ENCODE measurements at regions not wholly inside any gene's neighbourhood (a gene's known extent, or its start where the extent isn't known, plus 50 kb on each side); places are given as distances from the start of the nearest gene placed in this dataset.

DNA sequence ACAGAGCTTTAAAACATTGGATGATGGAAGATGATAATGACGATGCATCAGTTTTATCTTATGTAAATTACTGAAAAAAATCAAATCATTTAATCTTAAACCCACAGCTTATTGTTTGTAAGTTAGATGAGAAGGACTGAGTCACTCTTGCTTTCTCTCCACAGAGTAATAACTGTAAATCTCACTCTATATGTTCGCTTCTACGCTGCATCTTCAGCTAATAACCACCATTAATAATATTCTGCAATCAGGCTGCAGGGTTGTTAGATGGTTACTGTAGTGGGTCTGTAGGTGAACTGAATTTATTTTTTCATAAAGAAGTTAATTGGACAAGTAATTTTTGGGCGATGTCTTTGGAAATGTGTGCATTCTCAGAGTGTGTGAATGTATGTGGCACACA lies 260.0 kb downstream of the FAT3 start:
- Mint-ChIP-seq H3K36me3 (no peaks in the 10 kb centered on the region), H3K27ac (no peak overlapping the region), H3K27me3 (no peaks in the 10 kb centered on the region), H3K9me3 (no peaks in the 10 kb centered on the region), H3K4me1 (no peaks in the 10 kb centered on the region), H3K4me3 (no peak overlapping the region)
- no peak for DNase-seq

DNA sequence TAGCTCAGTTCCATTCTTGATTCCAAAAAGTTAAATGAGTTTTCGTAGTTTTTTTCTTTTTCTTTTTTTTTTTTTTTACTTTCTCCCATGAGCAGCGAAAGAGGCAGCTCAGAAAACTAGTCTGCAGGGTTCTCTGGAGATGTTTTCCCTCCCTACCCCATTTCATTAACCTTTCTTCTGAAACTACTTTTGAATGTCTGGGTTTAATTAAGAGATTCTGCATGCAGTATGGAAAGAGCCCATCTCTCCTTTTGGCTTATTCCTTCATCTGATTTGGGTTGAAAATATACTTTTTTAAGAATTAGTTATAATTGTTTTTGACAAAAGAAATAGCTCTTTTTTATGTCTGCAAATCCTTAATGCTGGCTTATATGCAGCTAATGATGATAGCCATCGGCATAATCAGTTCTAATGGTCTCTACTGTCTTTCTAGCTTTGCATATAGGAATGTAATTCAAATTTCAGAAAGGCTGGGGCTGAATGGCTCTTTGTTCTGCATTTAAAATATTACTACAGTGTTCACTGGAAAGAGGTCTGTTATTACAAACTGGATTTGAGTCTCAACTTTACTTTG lies 265.3 kb downstream of the FAT3 start:
- Mint-ChIP-seq H3K36me3 (no peaks in the 10 kb centered on the region), H3K27ac (no peak overlapping the region), H3K4me3 (no peak overlapping the region), H3K4me1 (no peaks in the 10 kb centered on the region), H3K9me3 (no peaks in the 10 kb centered on the region), H3K27me3 (no peaks in the 10 kb centered on the region)
- DNase-seq: no peak

DNA sequence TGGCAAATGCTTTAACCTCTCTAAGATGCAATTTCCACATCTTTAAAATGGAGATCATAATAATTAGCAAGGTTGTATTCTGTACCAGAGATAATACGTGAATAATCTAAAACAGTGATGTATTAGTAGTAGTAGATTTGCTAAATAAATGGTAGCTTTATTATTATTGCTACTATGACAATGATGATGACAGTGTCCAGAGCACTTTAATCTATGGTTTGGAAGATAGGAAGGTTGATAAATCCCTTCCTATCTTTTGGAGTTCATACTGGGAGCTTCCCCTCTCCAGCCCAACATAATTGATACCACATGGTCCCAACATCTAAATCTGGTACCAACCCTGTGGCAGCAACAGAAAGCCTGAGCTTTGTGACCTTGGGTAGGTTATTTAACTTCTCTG lies 267.8 kb downstream of the FAT3 start:
- no peak overlapping the region for H3K4me3 Mint-ChIP-seq
- no peak overlapping the region for H3K27ac Mint-ChIP-seq
- DNase-seq: no peak
- H3K36me3 Mint-ChIP-seq: no peaks in the 10 kb centered on the region
- H3K9me3 Mint-ChIP-seq: no peaks in the 10 kb centered on the region
- no peaks in the 10 kb centered on the region for H3K27me3 Mint-ChIP-seq
- H3K4me1 Mint-ChIP-seq: no peaks in the 10 kb centered on the region

DNA sequence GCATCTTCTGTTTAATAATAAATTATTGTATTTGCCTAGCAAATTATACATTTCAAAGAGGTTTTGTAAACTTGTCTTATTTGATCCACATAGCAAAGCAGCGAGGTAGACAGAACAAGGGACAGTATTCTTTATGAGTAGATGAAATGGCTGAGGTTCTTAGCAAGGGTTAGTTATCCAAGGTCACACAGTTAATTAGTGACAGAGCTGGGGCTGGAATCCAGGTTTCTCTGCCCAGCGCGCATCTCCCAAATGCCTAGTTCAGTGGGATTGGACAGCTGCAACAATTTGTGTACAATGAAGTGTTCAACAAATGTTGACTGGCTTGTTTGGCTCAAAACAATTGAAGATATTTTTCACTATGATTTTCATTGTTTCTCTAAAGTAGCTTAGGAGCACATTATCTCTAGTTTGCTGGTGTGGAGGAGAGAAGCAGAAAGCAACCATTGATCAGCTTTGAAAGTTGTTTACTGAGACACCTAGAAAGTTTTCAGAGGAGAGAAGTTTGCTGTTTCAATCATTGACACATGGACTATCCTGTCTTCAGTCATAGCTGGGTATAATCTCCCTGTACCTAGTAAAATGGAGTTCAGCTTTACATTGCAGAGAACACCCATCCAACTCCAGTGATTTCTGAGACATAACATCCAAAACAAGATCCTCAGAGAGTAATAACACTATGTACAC lies 270.6 kb downstream of the FAT3 start:
- DNase-seq: no peak
- H3K27ac Mint-ChIP-seq: no peak overlapping the region
- no peaks in the 10 kb centered on the region for H3K27me3 Mint-ChIP-seq
- H3K4me3 Mint-ChIP-seq: no peak overlapping the region
- no peaks in the 10 kb centered on the region for H3K9me3 Mint-ChIP-seq
- H3K36me3 Mint-ChIP-seq: no peaks in the 10 kb centered on the region
- H3K4me1 Mint-ChIP-seq: no peaks in the 10 kb centered on the region

DNA sequence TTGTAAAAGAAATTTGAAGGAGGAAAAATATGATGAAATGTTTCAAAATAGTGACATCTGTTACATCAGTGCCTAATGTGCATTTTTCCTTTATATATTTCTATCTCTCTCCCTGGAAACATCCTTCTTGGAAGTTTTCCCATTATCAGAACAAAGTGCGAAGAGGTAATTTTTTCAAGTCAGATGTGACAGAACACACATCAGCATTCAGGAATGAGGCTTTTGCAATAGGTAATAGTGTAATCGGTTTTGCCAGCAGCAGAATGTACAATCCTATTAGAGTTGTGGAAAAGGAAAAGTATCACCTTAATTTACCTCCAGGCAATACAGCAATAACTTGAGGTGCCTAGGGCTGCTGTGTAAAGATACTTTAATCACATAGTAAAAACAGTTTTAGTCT lies 275.8 kb downstream of the FAT3 start:
- Mint-ChIP-seq H3K27me3 (no peaks in the 10 kb centered on the region), H3K36me3 (no peaks in the 10 kb centered on the region), H3K27ac (no peak overlapping the region), H3K4me3 (no peak overlapping the region), H3K4me1 (no peaks in the 10 kb centered on the region), H3K9me3 (no peaks in the 10 kb centered on the region)
- DNase-seq: no peak

DNA sequence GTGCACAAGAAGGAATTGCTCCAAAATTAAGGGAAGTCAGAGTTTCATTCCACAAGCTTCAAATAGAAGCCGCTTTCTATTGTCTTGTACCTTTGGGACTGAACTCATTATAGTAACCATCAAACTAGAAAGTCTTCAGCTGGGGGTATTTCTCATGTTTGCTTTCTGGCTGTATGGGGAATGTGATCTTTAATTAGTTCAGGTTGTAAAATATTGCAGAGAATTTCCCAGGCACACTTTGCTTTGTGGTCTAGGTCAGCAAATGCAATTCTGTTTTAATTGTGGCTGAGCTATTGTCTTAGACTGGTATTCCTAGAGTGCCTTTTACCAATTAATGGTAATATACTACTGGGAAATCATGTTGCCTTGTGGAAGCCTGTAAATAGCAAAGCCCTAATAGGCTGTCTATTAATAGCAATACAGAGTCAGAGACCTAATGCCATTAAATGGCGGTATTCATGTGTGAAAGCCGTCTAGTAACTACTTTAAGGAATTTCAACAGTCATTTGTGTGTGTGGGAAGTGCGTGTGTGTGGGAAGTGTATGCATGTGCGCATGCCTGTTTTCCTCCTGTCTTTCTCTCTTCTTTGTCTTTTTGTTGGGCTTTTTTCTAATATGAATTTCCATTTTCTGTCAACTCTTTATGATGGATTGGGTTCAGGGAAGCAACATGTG lies 276.6 kb downstream of the FAT3 start:
- H3K4me1 Mint-ChIP-seq: no peaks in the 10 kb centered on the region
- no peak for DNase-seq
- no peaks in the 10 kb centered on the region for H3K27me3 Mint-ChIP-seq
- H3K27ac Mint-ChIP-seq: no peak overlapping the region
- no peaks in the 10 kb centered on the region for H3K9me3 Mint-ChIP-seq
- H3K4me3 Mint-ChIP-seq: no peak overlapping the region
- no peaks in the 10 kb centered on the region for H3K36me3 Mint-ChIP-seq

DNA sequence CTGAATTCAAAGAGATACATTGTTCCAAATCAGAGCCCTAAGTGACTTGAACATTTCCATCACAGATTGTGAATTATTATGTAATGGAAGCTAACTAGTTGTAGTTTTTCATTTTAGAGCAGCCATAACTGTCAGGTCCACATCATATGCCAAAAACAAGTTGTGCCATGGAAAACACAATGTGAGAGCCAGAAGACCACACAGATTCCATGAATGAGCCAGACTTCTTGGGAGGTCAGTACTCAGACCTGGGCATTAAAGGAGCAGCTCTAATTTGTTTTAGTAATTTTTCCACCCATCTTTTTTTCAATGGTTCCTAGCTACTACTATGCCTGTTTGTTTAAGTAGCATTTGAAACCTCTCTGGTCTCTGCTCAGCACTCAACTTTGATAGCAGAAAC lies 279.4 kb downstream of the FAT3 start:
- no peaks in the 10 kb centered on the region for H3K4me1 Mint-ChIP-seq
- H3K27me3 Mint-ChIP-seq: no peaks in the 10 kb centered on the region
- no peak for DNase-seq
- H3K9me3 Mint-ChIP-seq: no peaks in the 10 kb centered on the region
- no peak overlapping the region for H3K4me3 Mint-ChIP-seq
- H3K27ac Mint-ChIP-seq: no peak overlapping the region
- no peaks in the 10 kb centered on the region for H3K36me3 Mint-ChIP-seq

DNA sequence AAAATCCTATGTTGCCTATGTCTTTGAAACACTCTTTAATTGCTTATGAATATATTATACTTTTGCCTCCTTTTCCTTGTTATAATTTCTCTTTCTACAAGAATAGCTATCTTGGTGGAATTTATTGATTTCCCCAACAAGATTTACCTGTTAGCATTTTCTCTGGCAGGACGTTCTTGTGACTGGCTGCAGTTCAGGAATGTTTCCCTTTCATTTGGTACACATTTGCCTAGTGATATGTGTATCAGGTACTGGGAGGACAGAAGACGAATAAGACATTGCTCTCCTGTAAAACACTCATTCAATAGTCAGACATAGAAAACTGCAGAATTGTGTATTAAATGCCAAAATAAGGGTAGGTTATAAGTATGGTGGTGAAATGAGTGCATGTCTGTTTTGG lies 279.9 kb downstream of the FAT3 start:
- no peak overlapping the region for H3K27ac Mint-ChIP-seq
- H3K36me3 Mint-ChIP-seq: no peaks in the 10 kb centered on the region
- H3K27me3 Mint-ChIP-seq: no peaks in the 10 kb centered on the region
- no peak for DNase-seq
- H3K4me3 Mint-ChIP-seq: no peak overlapping the region
- H3K9me3 Mint-ChIP-seq: no peaks in the 10 kb centered on the region
- no peaks in the 10 kb centered on the region for H3K4me1 Mint-ChIP-seq

DNA sequence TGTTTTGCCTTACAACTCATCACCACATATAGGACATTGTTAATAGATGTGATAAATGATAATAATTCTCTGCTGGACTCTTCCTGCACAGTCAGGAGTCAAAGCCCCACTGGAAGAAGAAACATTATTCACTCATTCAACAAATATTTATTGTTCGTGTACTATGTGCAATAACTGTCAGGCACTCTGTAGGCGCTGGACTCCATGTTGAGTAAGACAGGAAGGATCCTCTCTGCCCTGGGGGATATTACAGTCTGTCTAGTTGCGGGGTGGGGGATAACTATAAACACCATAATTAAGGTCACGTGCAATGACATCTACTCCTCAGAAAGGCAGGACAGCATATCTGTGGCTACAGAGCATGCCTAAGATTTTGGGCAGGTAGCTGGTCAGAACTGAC lies 281.1 kb downstream of the FAT3 start:
- no peak for DNase-seq
- Mint-ChIP-seq H3K27ac (no peak overlapping the region), H3K4me1 (no peaks in the 10 kb centered on the region), H3K36me3 (no peaks in the 10 kb centered on the region), H3K27me3 (no peaks in the 10 kb centered on the region), H3K9me3 (no peaks in the 10 kb centered on the region), H3K4me3 (no peak overlapping the region)

DNA sequence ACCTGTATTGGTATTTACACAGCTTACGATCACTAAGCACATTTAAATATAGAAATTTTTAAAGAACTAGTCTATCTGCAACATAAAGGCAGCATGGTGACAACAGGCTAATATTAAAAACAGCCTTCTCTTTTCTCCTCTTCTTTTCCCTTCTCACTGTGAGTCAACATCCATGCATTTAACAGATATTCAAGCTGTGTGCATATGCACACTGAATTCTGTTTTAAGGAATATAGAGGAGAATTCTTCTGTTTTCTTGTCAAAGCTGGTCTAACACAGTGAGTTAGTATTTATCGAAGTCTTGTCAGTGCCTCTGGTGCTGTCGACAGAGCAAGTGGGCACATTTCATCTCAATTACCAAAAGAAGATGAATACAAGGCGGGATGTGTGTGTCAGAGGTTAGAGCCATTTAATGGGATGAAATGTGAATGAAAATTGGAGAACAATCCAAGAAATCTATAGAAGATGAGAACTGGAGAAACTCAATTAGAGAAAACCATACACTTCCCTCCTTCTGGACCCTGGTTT lies 282.3 kb downstream of the FAT3 start:
- no peak for DNase-seq
- Mint-ChIP-seq H3K4me3 (no peak overlapping the region), H3K27me3 (no peaks in the 10 kb centered on the region), H3K9me3 (no peaks in the 10 kb centered on the region), H3K4me1 (no peaks in the 10 kb centered on the region), H3K36me3 (no peaks in the 10 kb centered on the region), H3K27ac (no peak overlapping the region)

DNA sequence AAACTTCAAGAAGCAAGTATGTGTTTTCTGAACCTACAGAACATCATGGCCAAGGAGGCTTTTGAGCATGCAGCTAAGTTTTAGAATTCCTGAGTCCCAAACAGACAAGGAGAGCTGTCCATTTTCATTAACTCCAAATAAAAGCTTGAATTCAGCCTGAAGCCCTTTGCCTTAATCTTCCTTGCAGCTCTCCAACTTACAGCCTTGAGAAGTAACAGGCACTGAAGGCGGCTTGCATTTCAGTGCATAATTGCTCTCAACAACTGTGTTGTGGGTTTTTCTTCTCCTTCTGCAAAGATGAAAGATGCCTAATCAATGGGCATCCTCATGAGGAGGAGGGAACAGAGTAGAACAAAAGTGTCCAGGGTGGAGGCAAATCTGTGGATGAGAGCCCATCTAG lies 286.0 kb downstream of the FAT3 start:
- no peaks in the 10 kb centered on the region for H3K36me3 Mint-ChIP-seq
- no peaks in the 10 kb centered on the region for H3K9me3 Mint-ChIP-seq
- no peak for DNase-seq
- no peaks in the 10 kb centered on the region for H3K4me1 Mint-ChIP-seq
- no peaks in the 10 kb centered on the region for H3K27me3 Mint-ChIP-seq
- no peak overlapping the region for H3K4me3 Mint-ChIP-seq
- H3K27ac Mint-ChIP-seq: no peak overlapping the region

DNA sequence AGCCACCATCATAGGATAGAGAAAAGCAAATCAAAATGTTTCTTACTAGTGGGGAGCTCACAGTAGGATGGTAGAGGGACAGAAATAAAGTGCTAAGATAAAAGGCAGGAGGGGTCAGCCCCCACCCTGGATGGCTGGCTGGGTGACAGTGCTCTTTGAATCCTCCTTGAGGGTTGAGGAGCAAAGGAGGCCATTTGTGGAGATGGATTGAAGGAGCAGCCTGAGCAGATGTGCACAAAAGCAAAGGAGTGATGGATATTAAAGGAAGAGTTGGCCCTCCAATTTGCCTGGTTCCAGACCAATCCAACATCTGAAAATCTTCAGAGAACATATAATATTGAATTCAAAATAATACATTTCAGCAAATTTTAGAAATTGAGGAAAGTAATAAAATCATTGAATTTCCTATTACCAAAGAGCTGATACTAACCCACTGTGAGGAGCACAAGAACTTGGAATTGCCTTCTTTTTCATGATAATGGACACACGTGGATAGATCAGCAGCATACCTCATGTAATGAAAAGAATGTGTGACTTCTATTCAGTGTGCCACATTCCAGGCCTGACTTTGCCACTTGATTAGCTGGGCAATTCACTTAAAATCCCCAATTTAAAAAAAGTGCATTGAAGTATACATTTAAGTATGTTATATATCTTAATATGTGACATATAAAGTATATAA lies 287.0 kb downstream of the FAT3 start:
- Mint-ChIP-seq H3K4me1 (no peaks in the 10 kb centered on the region), H3K27me3 (no peaks in the 10 kb centered on the region), H3K27ac (no peak overlapping the region), H3K36me3 (no peaks in the 10 kb centered on the region), H3K4me3 (no peak overlapping the region), H3K9me3 (no peaks in the 10 kb centered on the region)
- DNase-seq: no peak

DNA sequence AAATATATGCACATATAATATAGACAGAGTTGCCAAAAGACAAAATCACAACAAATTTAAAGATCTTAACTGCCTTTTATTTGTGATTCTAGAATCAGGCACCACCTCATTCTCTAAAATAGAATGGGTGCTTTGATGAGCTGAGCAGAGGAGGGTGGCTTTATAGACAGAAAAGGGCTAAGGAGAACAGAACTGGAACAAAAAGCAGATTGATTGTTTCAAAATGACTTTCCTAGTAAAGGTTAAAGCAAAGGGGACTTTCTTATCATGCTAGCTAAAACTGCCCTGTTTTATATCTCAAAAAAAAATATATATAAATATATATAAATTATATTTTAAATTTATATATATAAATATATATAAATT lies 287.6 kb downstream of the FAT3 start:
- no peaks in the 10 kb centered on the region for H3K9me3 Mint-ChIP-seq
- H3K4me3 Mint-ChIP-seq: no peak overlapping the region
- no peak for DNase-seq
- H3K4me1 Mint-ChIP-seq: no peaks in the 10 kb centered on the region
- H3K27me3 Mint-ChIP-seq: no peaks in the 10 kb centered on the region
- H3K36me3 Mint-ChIP-seq: no peaks in the 10 kb centered on the region
- no peak overlapping the region for H3K27ac Mint-ChIP-seq

DNA sequence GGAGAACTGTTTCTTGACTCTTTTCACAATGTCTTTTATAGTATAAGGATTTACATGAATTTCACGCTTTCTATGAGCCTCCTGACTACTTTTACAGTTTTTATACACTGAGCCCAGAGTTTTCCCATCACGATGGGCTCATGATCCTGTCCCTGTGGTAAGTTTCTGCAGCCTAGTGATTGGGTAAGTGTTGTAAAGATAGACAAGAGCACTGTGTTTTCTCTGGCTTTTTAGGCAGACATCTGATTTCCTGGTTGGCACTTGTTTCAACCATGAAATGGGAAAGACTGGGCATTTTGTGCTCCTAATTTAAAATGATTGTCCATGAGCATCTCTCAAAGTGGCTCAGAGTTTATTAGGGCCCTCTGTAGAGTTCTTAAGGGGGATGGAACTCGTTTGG lies 299.0 kb downstream of the FAT3 start:
- no peaks in the 10 kb centered on the region for H3K4me1 Mint-ChIP-seq
- peaks cover 3% of the 10 kb centered on the region for H3K9me3 Mint-ChIP-seq
- DNase-seq: no peak
- no peaks in the 10 kb centered on the region for H3K27me3 Mint-ChIP-seq
- H3K27ac Mint-ChIP-seq: no peak overlapping the region
- no peaks in the 10 kb centered on the region for H3K36me3 Mint-ChIP-seq
- H3K4me3 Mint-ChIP-seq: no peak overlapping the region

DNA sequence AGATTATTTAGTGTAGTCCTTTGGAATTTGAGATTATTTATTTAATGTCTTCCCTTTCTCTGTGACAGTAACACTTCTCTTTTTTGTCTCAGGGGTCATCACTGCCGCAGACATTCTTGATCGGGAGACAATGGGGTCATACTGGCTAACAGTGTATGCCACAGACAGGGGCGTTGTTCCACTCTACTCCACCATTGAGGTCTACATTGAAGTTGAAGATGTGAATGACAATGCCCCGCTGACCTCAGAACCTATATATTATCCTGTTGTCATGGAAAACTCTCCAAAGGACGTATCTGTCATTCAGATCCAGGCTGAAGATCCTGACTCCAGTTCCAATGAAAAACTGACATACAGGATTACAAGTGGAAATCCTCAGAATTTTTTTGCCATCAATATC lies 299.9 kb downstream of the FAT3 start:
- Mint-ChIP-seq H3K4me3 (no peak overlapping the region), H3K27ac (no peak overlapping the region), H3K4me1 (no peaks in the 10 kb centered on the region), H3K9me3 (peaks cover 3% of the 10 kb centered on the region), H3K27me3 (no peaks in the 10 kb centered on the region), H3K36me3 (no peaks in the 10 kb centered on the region)
- no peak for DNase-seq

Measured in activated naive CD8-positive, alpha-beta T cell treated with anti-CD3 and anti-CD28 coated beads for 36 hours (primary cell).